ENCODE measurements at regions not wholly inside any gene's neighbourhood (a gene's known extent, or its start where the extent isn't known, plus 50 kb on each side); places are given as distances from the start of the nearest gene placed in this dataset.

DNA sequence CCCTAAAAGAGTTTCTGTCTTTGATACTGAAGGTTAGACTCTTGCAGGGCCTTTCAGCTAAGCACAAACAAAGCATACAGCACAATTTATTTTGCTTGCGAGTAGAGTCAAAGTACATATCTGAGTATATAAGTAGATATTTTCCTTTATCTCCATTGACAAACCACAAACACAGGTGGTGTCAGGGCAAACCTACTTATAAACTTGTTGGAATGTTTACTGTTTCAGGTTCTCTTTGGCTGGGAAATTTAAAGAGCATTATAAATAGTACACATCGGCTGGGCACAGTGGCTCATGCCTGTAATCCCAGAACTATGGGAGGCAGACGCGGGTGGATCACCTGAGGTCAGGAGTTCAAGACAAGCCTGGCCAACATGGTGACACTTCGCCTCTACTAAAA, 442.6 kb upstream of the PSMD7 start:
- Histone ChIP-seq H3K4me2 (ENCODE audit: control insufficient read depth, insufficient read depth) (no peak overlapping the region), H3K4me1 (ENCODE audit: control insufficient read depth, insufficient read depth, low read length) (no peaks in the 10 kb centered on the region), H3K27ac (ENCODE audit: control insufficient read depth, insufficient read depth) (no peak overlapping the region), H3K79me2 (ENCODE audit: control insufficient read depth, insufficient read depth, low read length) (no peaks in the 10 kb centered on the region), H3K36me3 (ENCODE audit: control insufficient read depth in 2 of 2, insufficient read depth in 2 of 2, low read length in 1 of 2) (no peaks in the 10 kb centered on the region), H2AFZ (ENCODE audit: control insufficient read depth, low read depth, low read length) (no peak overlapping the region), H3K27me3 (replicated peaks in 1 of 2; ENCODE audit: control insufficient read depth in 2 of 2, insufficient read depth in 2 of 2, low read length in 1 of 2) (no peaks in the 10 kb centered on the region), H4K20me1 (ENCODE audit: control insufficient read depth, insufficient read depth) (no peaks in the 10 kb centered on the region), H3K9ac (ENCODE audit: control insufficient read depth, insufficient read depth, low read length) (no peak overlapping the region), H3K9me3 (replicated peaks; ENCODE audit: control insufficient read depth, insufficient read depth, low read length) (no peaks in the 10 kb centered on the region), H3K4me3 (no peak overlapping the region)
- SMC1A ChIA-PET (ENCODE audit: uncharacterized antibody, unreplicated experiment): no interaction called here
- BruUV-seq (replicated peaks): no TSS peak
- FAIRE-seq (no peak), DNase-seq (ENCODE audit: low read depth, low spot score) (no peak), ATAC-seq (no peak)
- in situ Hi-C loops (cut with MboI) (no loop called here), intact Hi-C loops (cut with micrococcal nuclease; ENCODE audit: unreplicated experiment) (no loop called here)
- TF ChIP-seq JUNB (IDR thresholded peaks at IDR 0.05): no peak
- TF ChIP-seq ESRRA (IDR thresholded peaks at IDR 0.05; ENCODE audit: low read length): no peak
- no peak for TF ChIP-seq CREM (IDR thresholded peaks at IDR 0.05; ENCODE audit: low read depth)
- TF ChIP-seq MTA2 (IDR thresholded peaks at IDR 0.05; ENCODE audit: low read depth): no peak
- no peak for TF ChIP-seq CBX5 (IDR thresholded peaks at IDR 0.05; ENCODE audit: low read depth)
- TF ChIP-seq TCF12 (IDR thresholded peaks at IDR 0.05; ENCODE audit: low read depth, low read length): no peak
- no peak for TF ChIP-seq GATAD2B (conservative IDR thresholded peaks at IDR 0.05; ENCODE audit: low read depth)
- TF ChIP-seq STAT1 (conservative IDR thresholded peaks at IDR 0.05): no peak
- no peak for TF ChIP-seq CBX3 (IDR thresholded peaks at IDR 0.05; ENCODE audit: borderline replicate concordance, low read depth)
- TF ChIP-seq EED (IDR thresholded peaks at IDR 0.05; ENCODE audit: low read depth): no peak
- TF ChIP-seq, protein P1, sequence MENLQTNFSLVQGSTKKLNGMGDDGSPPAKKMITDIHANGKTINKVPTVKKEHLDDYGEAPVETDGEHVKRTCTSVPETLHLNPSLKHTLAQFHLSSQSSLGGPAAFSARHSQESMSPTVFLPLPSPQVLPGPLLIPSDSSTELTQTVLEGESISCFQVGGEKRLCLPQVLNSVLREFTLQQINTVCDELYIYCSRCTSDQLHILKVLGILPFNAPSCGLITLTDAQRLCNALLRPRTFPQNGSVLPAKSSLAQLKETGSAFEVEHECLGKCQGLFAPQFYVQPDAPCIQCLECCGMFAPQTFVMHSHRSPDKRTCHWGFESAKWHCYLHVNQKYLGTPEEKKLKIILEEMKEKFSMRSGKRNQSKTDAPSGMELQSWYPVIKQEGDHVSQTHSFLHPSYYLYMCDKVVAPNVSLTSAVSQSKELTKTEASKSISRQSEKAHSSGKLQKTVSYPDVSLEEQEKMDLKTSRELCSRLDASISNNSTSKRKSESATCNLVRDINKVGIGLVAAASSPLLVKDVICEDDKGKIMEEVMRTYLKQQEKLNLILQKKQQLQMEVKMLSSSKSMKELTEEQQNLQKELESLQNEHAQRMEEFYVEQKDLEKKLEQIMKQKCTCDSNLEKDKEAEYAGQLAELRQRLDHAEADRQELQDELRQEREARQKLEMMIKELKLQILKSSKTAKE (IDR thresholded peaks at IDR 0.05; ENCODE audit: low read depth, poor library complexity, severe bottlenecking): no peak
- no peak for TF ChIP-seq EGR1 (IDR thresholded peaks at IDR 0.05; ENCODE audit: borderline replicate concordance in 1 of 2, low read depth in 2 of 2, low read length in 2 of 2)
- TF ChIP-seq NR2F1 (conservative IDR thresholded peaks at IDR 0.05): no peak
- 60% methylated on average over 5 of the region's 5 CpGs for WGBS (ENCODE audit: insufficient coverage, insufficient replicate concordance, low lambda C conversion rate, missing lambda C conversion rate)
- RAD21 ChIA-PET (ENCODE audit: unreplicated experiment): no interaction called here
- POLR2A ChIA-PET: no interaction called here
- CTCF ChIA-PET: interaction anchor here (1.0 kb wide), 1 partner anchor 253 kb away, joined by 3 read pairs; no protein-coding TSS in a partner anchor
